ENCODE measurements at regions not wholly inside any gene's neighbourhood (a gene's known extent, or its start where the extent isn't known, plus 50 kb on each side); places are given as distances from the start of the nearest gene placed in this dataset.
A peak's percentile ranks its signal among the peaks of the same experiment; 100 is the strongest.
"Not testable (repeated sequence)": the region's sequence is repeated elsewhere in the genome, so short reads cannot be mapped to it uniquely, and the experiment has no call there.

- no peak for DNase-seq
These were observed 116.9 kb downstream of the PFDN4 start for GRCh38 chr20:54324652-54325285.

GRCh38 chr20:54335299-54335698, 127.4 kb downstream of the PFDN4 start:
- DNase-seq: no peak

GRCh38 chr20:54337144-54337543, 129.3 kb downstream of the PFDN4 start:
- no peak for DNase-seq

- no peak for DNase-seq
These were observed 131.2 kb downstream of the PFDN4 start for GRCh38 chr20:54339093-54339492.

- DNase-seq: no peak
These were observed 132.3 kb downstream of the PFDN4 start for GRCh38 chr20:54340206-54340605.

GRCh38 chr20:54340667-54341081, 132.8 kb downstream of the PFDN4 start:
- DNase-seq: no peak

GRCh38 chr20:54342258-54342920, 133.0 kb upstream of the DOK5 start:
- no peak for DNase-seq

- no peak for DNase-seq
These were observed 132.3 kb upstream of the DOK5 start for GRCh38 chr20:54343099-54343498.

- DNase-seq: no peak
These were observed 131.8 kb upstream of the DOK5 start for GRCh38 chr20:54343634-54344033.

GRCh38 chr20:54344832-54345231, 130.6 kb upstream of the DOK5 start:
- DNase-seq: no peak

GRCh38 chr20:54345301-54345724, 130.1 kb upstream of the DOK5 start:
- no peak for DNase-seq

- no peak for DNase-seq
These were observed 129.6 kb upstream of the DOK5 start for GRCh38 chr20:54345821-54346220.

- no peak for DNase-seq
These were observed 129.1 kb upstream of the DOK5 start for GRCh38 chr20:54346276-54346675.

GRCh38 chr20:54347166-54347833, 128.1 kb upstream of the DOK5 start:
- no peak for DNase-seq

GRCh38 chr20:54350415-54350814, 125.0 kb upstream of the DOK5 start:
- DNase-seq: no peak

- no peak for DNase-seq
These were observed 123.8 kb upstream of the DOK5 start for GRCh38 chr20:54351371-54352136.

GRCh38 chr20:54352541-54352940, 122.9 kb upstream of the DOK5 start:
- DNase-seq: not testable (repeated sequence)

GRCh38 chr20:54353292-54353691, 122.1 kb upstream of the DOK5 start:
- no peak for DNase-seq

- DNase-seq: peak; percentile 87
These were observed 119.6 kb upstream of the DOK5 start for GRCh38 chr20:54355631-54356280.

- peak; percentile 25 for DNase-seq
These were observed 118.6 kb upstream of the DOK5 start for GRCh38 chr20:54356801-54357200.

- DNase-seq: no peak
These were observed 113.9 kb upstream of the DOK5 start for GRCh38 chr20:54361475-54361874.

- DNase-seq: no peak
These were observed 113.1 kb upstream of the DOK5 start for GRCh38 chr20:54362283-54362682.

- DNase-seq: no peak
These were observed 111.0 kb upstream of the DOK5 start for GRCh38 chr20:54364365-54364764.
